ENCODE measurements at regions not wholly inside any gene's neighbourhood (a gene's known extent, or its start where the extent isn't known, plus 50 kb on each side); places are given as distances from the start of the nearest gene placed in this dataset.

GRCh38 chr2:8219096-8219495 lies 462.8 kb upstream of the ID2 start:
- H3K4me3 ChIP-seq (ENCODE audit: low read depth, low read length) = no peak overlapping the region
- no peak for DNase-seq (ENCODE audit: low read depth)
- TF ChIP-seq CTCF (IDR thresholded peaks at IDR 0.05; ENCODE audit: control insufficient read depth, extremely low read depth, insufficient read depth) = no peak

- no peak for DNase-seq (ENCODE audit: low read depth)
- TF ChIP-seq CTCF (IDR thresholded peaks at IDR 0.05; ENCODE audit: control insufficient read depth, extremely low read depth, insufficient read depth) = no peak
These were observed 462.1 kb upstream of the ID2 start for GRCh38 chr2:8219631-8220355.

GRCh38 chr2:8222979-8223694 lies 458.7 kb upstream of the ID2 start:
- H3K4me3 ChIP-seq (ENCODE audit: low read depth, low read length) = no peak overlapping the region
- no peak for TF ChIP-seq CTCF (IDR thresholded peaks at IDR 0.05; ENCODE audit: control insufficient read depth, extremely low read depth, insufficient read depth)
- DNase-seq (ENCODE audit: low read depth) = no peak

More at GRCh38 chr2:8219631-8220355, 462.1 kb upstream of the ID2 start:
- no peak overlapping the region for H3K4me3 ChIP-seq (ENCODE audit: low read depth, low read length)

- H3K4me3 ChIP-seq (ENCODE audit: low read depth, low read length) = no peak overlapping the region
- no peak for TF ChIP-seq CTCF (IDR thresholded peaks at IDR 0.05; ENCODE audit: control insufficient read depth, extremely low read depth, insufficient read depth)
- DNase-seq (ENCODE audit: low read depth) = no peak
These were observed 458.0 kb upstream of the ID2 start for GRCh38 chr2:8223695-8224346.

- no peak overlapping the region for H3K4me3 ChIP-seq (ENCODE audit: low read depth, low read length)
- no peak for TF ChIP-seq CTCF (IDR thresholded peaks at IDR 0.05; ENCODE audit: control insufficient read depth, extremely low read depth, insufficient read depth)
- DNase-seq (ENCODE audit: low read depth) = no peak
These were observed 457.3 kb upstream of the ID2 start for GRCh38 chr2:8224347-8225190.

DNA sequence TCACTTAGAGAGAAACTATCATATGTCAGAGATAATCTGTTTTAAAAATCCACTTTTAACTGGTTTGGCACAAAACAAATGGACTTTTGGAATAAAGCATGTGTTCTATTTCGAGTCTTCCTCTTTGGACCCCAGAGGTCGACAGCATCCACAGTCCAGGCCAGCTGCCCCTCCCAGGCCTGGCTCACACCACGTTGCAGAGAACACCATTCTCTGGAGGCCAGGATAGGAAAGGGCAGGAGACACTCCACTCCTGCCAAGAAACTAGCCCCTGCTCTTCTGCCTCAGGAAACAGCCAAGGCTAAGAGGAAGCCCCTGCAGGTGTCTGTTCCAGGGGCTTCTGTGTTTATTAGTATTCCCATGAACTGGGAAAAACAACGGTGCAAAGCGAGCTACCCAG lies 456.6 kb upstream of the ID2 start:
- H3K4me3 ChIP-seq (ENCODE audit: low read depth, low read length) = no peak overlapping the region
- no peak for TF ChIP-seq CTCF (IDR thresholded peaks at IDR 0.05; ENCODE audit: control insufficient read depth, extremely low read depth, insufficient read depth)
- DNase-seq (ENCODE audit: low read depth) = no peak
